Vagina (tissue), 2 donors: ENCODE measurements at regions not wholly inside any gene's neighbourhood (a gene's known extent, or its start where the extent isn't known, plus 50 kb on each side); places are given as distances from the start of the nearest gene placed in this dataset.
A peak's percentile ranks its signal among the peaks of the same experiment; 100 is the strongest.

Source experiments
- POLR2A ChIP-seq, 2 donors: fragments of 450-650 bp; IDR thresholded peaks; one replicate each; pipeline ENCODE4 v1.6.1; 2017; ENCODE audit warnings: antibody characterized with exemption in 2 of 2, mild to moderate bottlenecking in 2 of 2, moderate library complexity in 2 of 2
- POLR2AphosphoS5 ChIP-seq, 2 donors: sonication (generic); formaldehyde crosslinking; IDR thresholded peaks; one replicate each; pipeline ENCODE4 v1.9.0; 2017; ENCODE audit warnings: antibody characterized with exemption in 2 of 2, mild to moderate bottlenecking in 2 of 2, low read depth in 1 of 2; ENCODE audit not compliant: insufficient read depth in 1 of 2
- TF ChIP-seq, protein P1 (sequence below), 3 experiments: fragments of 450-650 bp in 2 of 3; fragments of 200-600 bp in 1 of 3; sonication (generic) in 1 of 3; IDR thresholded peaks; one replicate each; pipeline ENCODE4 v1.5.1; 2017 to 2019; ENCODE audit warnings: antibody characterized with exemption in 3 of 3, mild to moderate bottlenecking in 2 of 3, moderate library complexity in 2 of 3

DNA sequence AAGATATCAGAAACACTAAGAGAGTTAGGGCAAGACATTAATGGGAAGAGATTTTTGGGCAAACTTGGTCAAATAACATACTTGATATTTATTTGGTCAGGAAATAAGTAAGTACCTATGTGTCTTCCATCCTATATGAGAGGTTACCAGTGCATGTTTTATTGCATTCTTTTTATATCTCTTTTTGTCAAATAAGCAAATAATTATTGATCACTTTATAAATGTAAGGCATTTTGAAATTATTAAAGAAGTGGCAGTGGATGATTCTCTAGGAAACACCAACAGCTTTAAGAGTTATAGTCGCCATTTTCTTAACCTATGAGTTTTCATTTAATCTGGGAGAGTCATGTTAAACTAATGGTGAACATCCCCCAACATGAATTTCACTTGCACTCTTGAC lies 453.3 kb downstream of the MEIS1 start:
- TF ChIP-seq, protein P1, sequence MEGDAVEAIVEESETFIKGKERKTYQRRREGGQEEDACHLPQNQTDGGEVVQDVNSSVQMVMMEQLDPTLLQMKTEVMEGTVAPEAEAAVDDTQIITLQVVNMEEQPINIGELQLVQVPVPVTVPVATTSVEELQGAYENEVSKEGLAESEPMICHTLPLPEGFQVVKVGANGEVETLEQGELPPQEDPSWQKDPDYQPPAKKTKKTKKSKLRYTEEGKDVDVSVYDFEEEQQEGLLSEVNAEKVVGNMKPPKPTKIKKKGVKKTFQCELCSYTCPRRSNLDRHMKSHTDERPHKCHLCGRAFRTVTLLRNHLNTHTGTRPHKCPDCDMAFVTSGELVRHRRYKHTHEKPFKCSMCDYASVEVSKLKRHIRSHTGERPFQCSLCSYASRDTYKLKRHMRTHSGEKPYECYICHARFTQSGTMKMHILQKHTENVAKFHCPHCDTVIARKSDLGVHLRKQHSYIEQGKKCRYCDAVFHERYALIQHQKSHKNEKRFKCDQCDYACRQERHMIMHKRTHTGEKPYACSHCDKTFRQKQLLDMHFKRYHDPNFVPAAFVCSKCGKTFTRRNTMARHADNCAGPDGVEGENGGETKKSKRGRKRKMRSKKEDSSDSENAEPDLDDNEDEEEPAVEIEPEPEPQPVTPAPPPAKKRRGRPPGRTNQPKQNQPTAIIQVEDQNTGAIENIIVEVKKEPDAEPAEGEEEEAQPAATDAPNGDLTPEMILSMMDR (IDR thresholded peaks at IDR 0.05), result no peak
- TF ChIP-seq POLR2AphosphoS5 (IDR thresholded peaks at IDR 0.05; ENCODE audit: insufficient read depth in 1 of 2, low read depth in 1 of 2) (peak in 1 of 2 donors; percentile 11), POLR2A (IDR thresholded peaks at IDR 0.05) (no peak)
